ENCODE measurements at regions not wholly inside any gene's neighbourhood (a gene's known extent, or its start where the extent isn't known, plus 50 kb on each side); places are given as distances from the start of the nearest gene placed in this dataset.

- H3K9me3 ChIP-seq, result no peaks in the 10 kb centered on the region
Measured at GRCh38 chr3:182690172-182690571, 103.1 kb upstream of the ATP11B start.

GRCh38 chr3:182692021-182692420 is 101.3 kb upstream of the ATP11B start:
- WGBS, 2 donors, result 87 to 96% methylated on average over 4 to 6 of the region's 6 CpGs
- no peak for DNase-seq
- intact Hi-C loops (cut with DNase I; ENCODE audit: low total_unique reads), result no loop called here
- Histone ChIP-seq H3K36me3 (ENCODE audit: low read depth, missing control alignments) (no peaks in the 10 kb centered on the region), H3K4me3 (no peak overlapping the region), H3K4me1 (no peaks in the 10 kb centered on the region), H3K9me3 (no peaks in the 10 kb centered on the region), H3K27ac (no peak overlapping the region), H3K27me3 (no peaks in the 10 kb centered on the region)
- TF ChIP-seq POLR2A (IDR thresholded peaks at IDR 0.05), result no peak
- no peak for TF ChIP-seq CTCF (IDR thresholded peaks at IDR 0.05)

More at GRCh38 chr3:182690172-182690571, 103.1 kb upstream of the ATP11B start:
- DNase-seq, result no peak
- Histone ChIP-seq H3K4me1 (no peaks in the 10 kb centered on the region), H3K36me3 (ENCODE audit: low read depth, missing control alignments) (no peaks in the 10 kb centered on the region), H3K27ac (no peak overlapping the region), H3K27me3 (no peaks in the 10 kb centered on the region), H3K4me3 (no peak overlapping the region)
- TF ChIP-seq POLR2A (IDR thresholded peaks at IDR 0.05) (no peak), CTCF (IDR thresholded peaks at IDR 0.05) (no peak)
- intact Hi-C loops (cut with DNase I; ENCODE audit: low total_unique reads), result no loop called here
- 77 to 90% methylated on average over 2 of the region's 2 CpGs for WGBS, 2 donors

DNA sequence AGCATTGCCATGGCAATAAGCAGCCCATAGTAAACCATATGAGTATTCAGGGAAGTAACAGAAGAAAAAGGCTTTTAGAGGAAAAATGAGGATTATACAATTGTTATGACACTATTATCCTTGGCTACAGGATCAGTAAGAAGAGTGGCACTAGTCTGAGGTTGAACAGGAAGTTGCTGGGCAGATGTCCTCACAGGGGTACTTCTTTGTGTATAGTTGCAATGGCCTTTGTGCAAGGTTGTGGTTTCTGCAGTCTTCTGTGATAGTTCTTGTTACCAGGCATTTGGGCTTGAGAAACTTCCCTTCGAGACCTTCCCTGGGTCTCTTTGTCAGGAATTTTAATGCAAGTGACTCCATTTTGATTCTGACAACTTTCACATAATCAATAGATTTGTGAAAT is 100.6 kb upstream of the ATP11B start:
- no peaks in the 10 kb centered on the region for H3K27me3 ChIP-seq
- DNase-seq, result no peak
- no peaks in the 10 kb centered on the region for H3K36me3 ChIP-seq (ENCODE audit: low read depth, missing control alignments)
- H3K9me3 ChIP-seq, result no peaks in the 10 kb centered on the region
- 86 to 93% methylated on average over 1 of the region's 1 CpG for WGBS, 2 donors
- H3K4me3 ChIP-seq, result no peak overlapping the region
- H3K27ac ChIP-seq, result no peak overlapping the region
- H3K4me1 ChIP-seq, result no peaks in the 10 kb centered on the region
- no peak for TF ChIP-seq POLR2A (IDR thresholded peaks at IDR 0.05)
- TF ChIP-seq CTCF (IDR thresholded peaks at IDR 0.05), result no peak
- intact Hi-C loops (cut with DNase I; ENCODE audit: low total_unique reads), result no loop called here

GRCh38 chr3:182693723-182694122 is 99.6 kb upstream of the ATP11B start:
- WGBS, 2 donors, result 81 to 84% methylated on average over 3 of the region's 3 CpGs
- Histone ChIP-seq H3K27ac (no peak overlapping the region), H3K4me1 (no peaks in the 10 kb centered on the region)

More at GRCh38 chr3:182693723-182694122, 99.6 kb upstream of the ATP11B start:
- TF ChIP-seq POLR2A (IDR thresholded peaks at IDR 0.05) (no peak), CTCF (IDR thresholded peaks at IDR 0.05) (no peak)
- no peaks in the 10 kb centered on the region for H3K9me3 ChIP-seq
- H3K36me3 ChIP-seq (ENCODE audit: low read depth, missing control alignments), result no peaks in the 10 kb centered on the region
- no peaks in the 10 kb centered on the region for H3K27me3 ChIP-seq
- H3K4me3 ChIP-seq, result no peak overlapping the region
- intact Hi-C loops (cut with DNase I; ENCODE audit: low total_unique reads), result no loop called here
- DNase-seq, result no peak

Measured in testis (tissue), 2 donors.